ENCODE measurements at regions not wholly inside any gene's neighbourhood (a gene's known extent, or its start where the extent isn't known, plus 50 kb on each side); places are given as distances from the start of the nearest gene placed in this dataset.

GRCh38 chr3:106773795-106774194 is 603.4 kb upstream of the CCDC54 start:
- no peak overlapping the region for H3K27ac ChIP-seq
- no peak for DNase-seq
- H3K36me3 ChIP-seq, result no peaks in the 10 kb centered on the region
- intact Hi-C loops (cut with DNase I; ENCODE audit: low total_unique reads), result no loop called here
- H3K4me3 ChIP-seq, result no peak overlapping the region
- H3K4me1 ChIP-seq, result no peaks in the 10 kb centered on the region
- TF ChIP-seq CTCF (IDR thresholded peaks at IDR 0.05), result no peak
- no peaks in the 10 kb centered on the region for H3K27me3 ChIP-seq
- no peaks in the 10 kb centered on the region for H3K9me3 ChIP-seq

- no peak for DNase-seq
- Histone ChIP-seq H3K4me3 (no peak overlapping the region), H3K27me3 (no peaks in the 10 kb centered on the region), H3K4me1 (no peaks in the 10 kb centered on the region), H3K36me3 (no peaks in the 10 kb centered on the region), H3K27ac (no peak overlapping the region), H3K9me3 (no peaks in the 10 kb centered on the region)
- TF ChIP-seq CTCF (IDR thresholded peaks at IDR 0.05), result no peak
- intact Hi-C loops (cut with DNase I; ENCODE audit: low total_unique reads), result no loop called here
Measured at GRCh38 chr3:106783231-106783630, 594.0 kb upstream of the CCDC54 start.

- no peak overlapping the region for H3K4me3 ChIP-seq
- no peak overlapping the region for H3K27ac ChIP-seq
- H3K4me1 ChIP-seq, result no peaks in the 10 kb centered on the region
- H3K27me3 ChIP-seq, result no peaks in the 10 kb centered on the region
- no peak for DNase-seq
- no peaks in the 10 kb centered on the region for H3K9me3 ChIP-seq
- no peak for TF ChIP-seq CTCF (IDR thresholded peaks at IDR 0.05)
- H3K36me3 ChIP-seq, result no peaks in the 10 kb centered on the region
- intact Hi-C loops (cut with DNase I; ENCODE audit: low total_unique reads), result no loop called here
Measured at GRCh38 chr3:106789276-106789675, 588.0 kb upstream of the CCDC54 start.

- intact Hi-C loops (cut with DNase I; ENCODE audit: low total_unique reads), result no loop called here
- Histone ChIP-seq H3K4me3 (no peak overlapping the region), H3K4me1 (no peaks in the 10 kb centered on the region), H3K9me3 (no peaks in the 10 kb centered on the region), H3K27ac (no peak overlapping the region), H3K36me3 (no peaks in the 10 kb centered on the region), H3K27me3 (no peaks in the 10 kb centered on the region)
- no peak for TF ChIP-seq CTCF (IDR thresholded peaks at IDR 0.05)
- DNase-seq, result no peak
Measured at GRCh38 chr3:106792716-106793115, 584.5 kb upstream of the CCDC54 start.

GRCh38 chr3:106794442-106794841 is 582.8 kb upstream of the CCDC54 start:
- H3K4me3 ChIP-seq, result no peak overlapping the region
- H3K27ac ChIP-seq, result no peak overlapping the region
- H3K4me1 ChIP-seq, result no peaks in the 10 kb centered on the region
- H3K36me3 ChIP-seq, result no peaks in the 10 kb centered on the region
- TF ChIP-seq CTCF (IDR thresholded peaks at IDR 0.05), result no peak
- H3K9me3 ChIP-seq, result no peaks in the 10 kb centered on the region
- no peaks in the 10 kb centered on the region for H3K27me3 ChIP-seq
- no peak for DNase-seq
- intact Hi-C loops (cut with DNase I; ENCODE audit: low total_unique reads), result no loop called here

- Histone ChIP-seq H3K27me3 (no peaks in the 10 kb centered on the region), H3K4me1 (no peaks in the 10 kb centered on the region), H3K9me3 (no peaks in the 10 kb centered on the region), H3K4me3 (no peak overlapping the region), H3K27ac (no peak overlapping the region), H3K36me3 (no peaks in the 10 kb centered on the region)
- TF ChIP-seq CTCF (IDR thresholded peaks at IDR 0.05), result no peak
- DNase-seq, result no peak
- intact Hi-C loops (cut with DNase I; ENCODE audit: low total_unique reads), result no loop called here
Measured at GRCh38 chr3:106795553-106795952, 581.7 kb upstream of the CCDC54 start.

All from tibial artery (tissue), 4 donors.